HL-60 (cell line): ENCODE measurements at regions not wholly inside any gene's neighbourhood (a gene's known extent, or its start where the extent isn't known, plus 50 kb on each side); places are given as distances from the start of the nearest gene placed in this dataset.
"Not testable (repeated sequence)": the region's sequence is repeated elsewhere in the genome, so short reads cannot be mapped to it uniquely, and the experiment has no call there.

Experiments used
- DNase-seq, 2 experiments: peaks; one replicate each; pipeline ENCODE4 v3.0.0-alpha.2; 2010 to 2020; ENCODE audit warnings: low read depth in 1 of 2, low spot score in 1 of 2
- H3K27ac ChIP-seq: fragments of 250-450 bp; sonication (Bioruptor Pico); replicated peaks from 2 replicates; pipeline ENCODE4 v1.5.1; 2020; ENCODE audit warnings: mild to moderate bottlenecking, moderate library complexity
- H3K27me3 ChIP-seq: fragments of 250-450 bp; sonication (Bioruptor Pico); 2 replicates; pipeline ENCODE4 v1.5.1; 2021; ENCODE audit warnings: mild to moderate bottlenecking, moderate library complexity; ENCODE audit not compliant: insufficient read depth, poor library complexity, severe bottlenecking
- H3K4me3 ChIP-seq: replicated peaks from 2 replicates; pipeline ENCODE4 v1.5.1; 2011; ENCODE audit warnings: mild to moderate bottlenecking, control low read depth, low read length; ENCODE audit not compliant: insufficient read depth

- DNase-seq, H3K27ac ChIP-seq, H3K4me3 ChIP-seq, H3K27me3 ChIP-seq: not testable (repeated sequence)
Measured at GRCh38 chr1:83468336-83468735, 530.6 kb downstream of the TTLL7 start.

- H3K4me3 ChIP-seq, H3K27me3 ChIP-seq, H3K27ac ChIP-seq, DNase-seq: not testable (repeated sequence)
Measured at GRCh38 chr1:83457735-83458248, 541.1 kb downstream of the TTLL7 start.

GRCh38 chr1:83457281-83457680 lies 541.7 kb downstream of the TTLL7 start:
- not testable (repeated sequence) for H3K27me3 ChIP-seq, DNase-seq, H3K4me3 ChIP-seq, H3K27ac ChIP-seq

- not testable (repeated sequence) for H3K4me3 ChIP-seq, H3K27ac ChIP-seq, H3K27me3 ChIP-seq, DNase-seq
Measured at GRCh38 chr1:83455753-83456152, 543.2 kb downstream of the TTLL7 start.

GRCh38 chr1:83445873-83446272 lies 553.1 kb downstream of the TTLL7 start:
- not testable (repeated sequence) for H3K27ac ChIP-seq, H3K27me3 ChIP-seq, DNase-seq, H3K4me3 ChIP-seq

GRCh38 chr1:83442412-83442811 lies 556.5 kb downstream of the TTLL7 start:
- not testable (repeated sequence) for H3K27me3 ChIP-seq, DNase-seq, H3K4me3 ChIP-seq, H3K27ac ChIP-seq

GRCh38 chr1:83440586-83440985 lies 558.3 kb downstream of the TTLL7 start:
- not testable (repeated sequence) for H3K27me3 ChIP-seq, DNase-seq, H3K4me3 ChIP-seq, H3K27ac ChIP-seq

GRCh38 chr1:83440021-83440420 lies 558.9 kb downstream of the TTLL7 start:
- not testable (repeated sequence) for H3K4me3 ChIP-seq, H3K27ac ChIP-seq, DNase-seq

GRCh38 chr1:83438316-83438715 lies 560.6 kb downstream of the TTLL7 start:
- not testable (repeated sequence) for DNase-seq

More at GRCh38 chr1:83440021-83440420, 558.9 kb downstream of the TTLL7 start:
- not testable (repeated sequence) for H3K27me3 ChIP-seq

GRCh38 chr1:83435336-83435735 lies 563.6 kb downstream of the TTLL7 start:
- H3K27ac ChIP-seq, DNase-seq, H3K27me3 ChIP-seq, H3K4me3 ChIP-seq: not testable (repeated sequence)

More at GRCh38 chr1:83438316-83438715, 560.6 kb downstream of the TTLL7 start:
- H3K27ac ChIP-seq, H3K4me3 ChIP-seq, H3K27me3 ChIP-seq: not testable (repeated sequence)

GRCh38 chr1:83427566-83427965 lies 571.4 kb downstream of the TTLL7 start:
- H3K27ac ChIP-seq, H3K27me3 ChIP-seq, H3K4me3 ChIP-seq, DNase-seq: not testable (repeated sequence)

- DNase-seq, H3K27ac ChIP-seq, H3K4me3 ChIP-seq, H3K27me3 ChIP-seq: not testable (repeated sequence)
Measured at GRCh38 chr1:83423382-83423781, 575.5 kb downstream of the TTLL7 start.
